H1 (cell line): ENCODE measurements at regions not wholly inside any gene's neighbourhood (a gene's known extent, or its start where the extent isn't known, plus 50 kb on each side); places are given as distances from the start of the nearest gene placed in this dataset.

Experiments
- BRCA1 ChIP-seq: IDR thresholded peaks from 2 replicates; pipeline ENCODE4 v1.6.1; 2012; ENCODE audit warnings: low read depth, low read length, improper control_type of control experiment
- CBX5 ChIP-seq: fragments of 300-800, 300-1000 bp; sonication (generic); IDR thresholded peaks from 2 replicates; pipeline ENCODE4 v1.7.1; 2016; ENCODE audit warnings: antibody characterized with exemption, low read length, low read depth
- CTCF ChIP-seq, 3 experiments: IDR thresholded peaks; 1 replicate in 2 of 3; 2 replicates in 1 of 3; pipeline versions ENCODE4 v1.5.1 to v1.6.1; 2011; ENCODE audit warnings: low read length in 3 of 3, mild to moderate bottlenecking in 3 of 3, inconsistent platforms in 2 of 3, low read depth in 1 of 3, moderate library complexity in 1 of 3; ENCODE audit not compliant: insufficient read depth in 1 of 3; ENCODE audit errors: control extremely low read depth in 1 of 3
- E2F6 ChIP-seq: IDR thresholded peaks from 2 replicates; pipeline ENCODE4 v1.6.1; 2012; ENCODE audit warnings: inconsistent platforms
- JUN ChIP-seq: IDR thresholded peaks from 2 replicates; pipeline ENCODE4 v1.6.1; 2011; ENCODE audit warnings: low read depth, mild to moderate bottlenecking, improper control_type of control experiment, low read length
- MAX ChIP-seq: IDR thresholded peaks from 2 replicates; pipeline ENCODE4 v1.6.1; 2012; ENCODE audit warnings: inconsistent platforms
- POLR2A ChIP-seq, 2 experiments: IDR thresholded peaks; 1 replicate in 1 of 2; 2 replicates in 1 of 2; pipeline ENCODE4 v1.6.1; 2011; ENCODE audit warnings: low read depth in 2 of 2, low read length in 2 of 2, mild to moderate bottlenecking in 2 of 2; ENCODE audit errors: control extremely low read depth in 1 of 2
- RAD21 ChIP-seq, 2 experiments: IDR thresholded peaks in 1 of 2; conservative IDR thresholded peaks in 1 of 2; 2 replicates each; pipeline ENCODE4 v1.6.1; 2011; ENCODE audit warnings: low read depth in 2 of 2, low read length in 2 of 2, improper control_type of control experiment in 1 of 2, inconsistent platforms in 1 of 2, mild to moderate bottlenecking in 1 of 2, moderate library complexity in 1 of 2
- SP1 ChIP-seq: IDR thresholded peaks from 2 replicates; pipeline ENCODE4 v1.6.1; 2011; ENCODE audit warnings: low read depth, low read length

- TF ChIP-seq JUN, result no peak
- TF ChIP-seq E2F6, result no peak
- no peak for TF ChIP-seq MAX
- no peak for TF ChIP-seq BRCA1
- TF ChIP-seq CTCF (IDR thresholded peaks at IDR 0.05; ENCODE audit: control extremely low read depth in 1 of 3, insufficient read depth in 1 of 3, low read depth in 1 of 3, low read length in 3 of 3), result no peak
- no peak for TF ChIP-seq CBX5
- no peak for TF ChIP-seq RAD21 (IDR thresholded peaks at IDR 0.05 in 1 of 2, conservative IDR thresholded peaks at IDR 0.05 in 1 of 2; ENCODE audit: low read depth in 2 of 2, low read length in 2 of 2)
- TF ChIP-seq POLR2A (IDR thresholded peaks at IDR 0.05; ENCODE audit: control extremely low read depth in 1 of 2, low read depth in 2 of 2, low read length in 2 of 2), result no peak
- no peak for TF ChIP-seq SP1
Measured at GRCh38 chr12:41739066-41739465, 405.6 kb downstream of the GXYLT1 start.
